T-helper 1 cell treated with Interleukin-12 subunit alpha and Interleukin-12 subunit beta and Interleukin-4 antibody, amounts not matched to agents 30 ng/mL and 1 ng/mL, for 36 hours (primary cell): ENCODE measurements at regions not wholly inside any gene's neighbourhood (a gene's known extent, or its start where the extent isn't known, plus 50 kb on each side); places are given as distances from the start of the nearest gene placed in this dataset.
"Not testable (repeated sequence)": the region's sequence is repeated elsewhere in the genome, so short reads cannot be mapped to it uniquely, and the experiment has no call there.

Experiments
- intact Hi-C: fragments of 100-400 bp; cut with micrococcal nuclease; formaldehyde crosslinking; loops from one replicate; pipeline ENCODE4 v1.15.1; 2024

DNA sequence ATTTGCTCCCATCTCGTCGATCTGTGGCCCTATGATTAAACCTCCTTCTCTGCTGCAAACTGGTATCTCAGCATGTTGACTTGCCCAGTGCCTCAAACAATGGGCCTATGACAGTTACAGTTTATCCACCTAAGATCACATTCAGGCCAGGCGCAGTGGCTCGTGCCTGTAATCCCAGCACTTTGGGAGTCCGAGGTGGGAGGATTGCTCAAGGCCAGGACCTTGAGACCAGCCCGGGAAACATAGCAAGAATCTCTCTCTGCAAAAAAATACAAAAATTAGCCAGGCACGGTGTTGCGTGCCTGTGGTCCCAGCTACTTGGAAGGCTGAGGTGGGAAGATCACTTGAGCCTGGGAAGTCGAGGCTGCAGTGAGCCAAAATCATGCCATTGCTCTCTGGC, 79.8 kb upstream of the ADGRL1 start:
- intact Hi-C loops: loop anchor here (5.0 kb wide), 1 partner anchor 68 kb away; no protein-coding TSS in a partner anchor

DNA sequence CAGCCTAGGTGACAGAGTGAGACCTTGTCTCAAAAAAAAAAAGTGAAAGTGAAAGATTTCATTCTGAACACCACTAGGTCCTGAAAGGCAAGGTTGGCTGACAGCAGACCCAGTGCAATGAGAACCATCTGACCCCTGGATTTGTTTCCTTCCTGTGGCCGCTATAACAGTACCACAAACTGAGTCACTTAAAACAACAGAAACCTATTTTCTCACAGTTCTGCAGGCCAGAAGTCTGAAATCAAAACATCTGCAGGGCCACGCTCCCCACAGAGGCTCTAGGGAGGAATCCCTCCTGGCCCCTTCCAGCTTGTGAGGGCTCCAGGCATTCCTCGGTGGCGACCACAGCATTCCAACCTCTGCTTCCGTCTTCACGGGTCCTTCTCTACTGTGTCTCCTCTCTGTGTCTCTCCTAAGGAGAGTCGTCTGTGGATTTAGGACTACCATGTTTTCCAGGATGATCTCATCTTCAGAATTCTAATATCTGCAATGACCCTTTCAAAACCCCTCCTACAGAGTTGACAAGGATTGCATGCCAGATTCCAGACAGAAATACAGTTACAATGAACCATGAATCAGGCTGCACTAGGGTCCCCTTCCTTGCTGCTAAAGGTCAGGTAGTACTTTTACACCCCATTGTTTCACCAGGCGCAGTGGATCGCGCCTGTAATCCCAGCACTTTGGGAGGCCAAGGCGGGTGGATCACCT, 78.0 kb upstream of the ADGRL1 start:
- intact Hi-C loops: not testable (repeated sequence)

DNA sequence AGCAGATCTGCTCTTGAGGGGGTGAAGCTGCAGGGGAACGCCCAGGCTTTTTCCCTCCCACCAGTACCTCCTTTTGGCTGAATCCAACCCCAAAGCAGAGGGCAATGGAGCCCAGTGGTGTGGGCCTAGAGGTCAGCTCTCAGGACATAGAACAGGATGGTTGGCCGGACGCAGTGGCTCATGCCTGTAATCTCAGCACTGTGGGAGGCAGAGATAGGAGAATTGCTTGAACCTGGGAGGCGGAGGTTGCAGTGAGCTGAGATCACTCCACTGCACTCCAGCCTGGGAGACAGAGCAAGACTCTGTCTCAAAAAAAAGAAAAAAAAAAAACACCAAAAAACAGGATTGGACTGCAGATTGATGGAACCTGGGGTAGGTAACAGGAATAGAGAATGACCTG, 73.3 kb upstream of the ADGRL1 start:
- intact Hi-C loops: not testable (repeated sequence)

DNA sequence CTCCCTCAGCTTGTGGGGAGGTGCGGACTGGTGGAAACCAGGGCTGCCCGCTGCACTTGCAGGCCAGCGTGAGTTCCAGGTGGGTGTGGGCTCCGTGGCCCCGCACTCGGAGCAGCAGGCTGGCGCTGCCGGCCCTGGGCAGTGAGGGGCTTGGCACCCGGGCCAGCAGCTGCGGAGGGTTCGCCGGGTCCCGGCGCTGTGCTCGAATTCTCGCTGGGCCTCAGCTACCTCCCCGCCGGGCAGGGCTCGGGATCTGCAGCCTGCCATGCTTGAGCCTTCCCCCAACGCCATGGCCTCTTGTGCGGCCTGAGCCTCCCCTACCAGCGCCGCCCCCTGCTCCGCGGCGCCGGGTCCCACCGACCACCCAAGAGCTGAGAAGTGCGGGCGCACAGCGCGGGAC, 71.6 kb upstream of the ADGRL1 start:
- intact Hi-C loops: no loop called here

DNA sequence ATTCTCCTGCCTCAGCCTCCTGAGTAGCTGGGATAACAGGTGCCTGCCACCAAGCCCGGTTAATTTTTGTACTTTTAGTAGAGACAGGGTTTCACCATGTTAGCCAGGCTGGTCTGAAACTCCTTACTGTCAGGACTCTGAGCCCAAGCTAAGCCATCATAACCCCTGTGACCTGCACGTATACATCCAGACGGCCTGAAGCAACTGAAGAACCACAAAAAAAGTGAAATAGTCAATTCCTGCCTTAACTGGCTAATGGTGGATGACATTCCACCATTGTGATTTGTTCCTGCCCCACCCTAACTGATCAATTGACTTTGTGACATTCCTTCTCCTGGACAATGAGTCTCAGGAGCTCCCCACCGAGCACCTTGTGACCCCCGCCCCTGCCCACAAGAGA, 69.9 kb upstream of the ADGRL1 start:
- intact Hi-C loops: not testable (repeated sequence)

DNA sequence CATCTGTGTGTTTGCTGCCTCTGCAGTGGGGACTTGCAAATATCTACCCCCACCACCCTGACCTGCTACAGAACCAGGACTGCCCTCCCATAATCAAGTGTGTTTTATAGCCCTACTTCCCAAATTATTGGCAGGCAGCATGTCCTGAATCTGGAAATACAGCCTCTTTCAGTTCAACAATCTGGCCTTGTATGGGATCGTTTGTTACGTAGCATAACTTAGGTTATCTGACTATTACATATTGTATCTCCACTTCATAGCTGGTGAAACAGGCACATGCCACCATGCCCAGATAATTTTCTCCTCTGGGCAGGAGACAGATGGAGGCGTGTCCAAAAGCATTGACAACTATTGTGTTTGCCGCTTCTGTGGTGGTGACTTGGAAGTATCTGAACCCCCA, 66.7 kb upstream of the ADGRL1 start:
- intact Hi-C loops: no loop called here

DNA sequence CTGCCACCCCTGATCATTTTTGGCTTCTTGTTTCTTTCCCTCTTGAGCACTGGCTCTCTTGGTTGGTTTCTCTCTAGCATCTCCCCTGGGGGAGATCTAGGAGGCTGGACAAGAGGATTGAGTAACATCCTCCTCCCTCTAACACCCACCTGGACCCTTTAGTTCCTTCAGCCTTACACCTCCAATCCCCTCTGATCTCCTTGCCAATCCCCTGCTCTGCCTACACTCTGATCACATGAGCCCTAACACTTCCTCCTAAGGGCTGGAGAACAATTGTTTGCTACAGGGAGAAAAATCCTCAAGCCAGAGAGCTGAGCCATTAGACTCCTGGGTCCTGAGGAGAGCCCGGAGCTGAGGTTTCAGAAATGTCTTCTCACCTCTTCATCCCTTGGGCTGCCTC, 65.9 kb upstream of the ADGRL1 start:
- intact Hi-C loops: no loop called here

DNA sequence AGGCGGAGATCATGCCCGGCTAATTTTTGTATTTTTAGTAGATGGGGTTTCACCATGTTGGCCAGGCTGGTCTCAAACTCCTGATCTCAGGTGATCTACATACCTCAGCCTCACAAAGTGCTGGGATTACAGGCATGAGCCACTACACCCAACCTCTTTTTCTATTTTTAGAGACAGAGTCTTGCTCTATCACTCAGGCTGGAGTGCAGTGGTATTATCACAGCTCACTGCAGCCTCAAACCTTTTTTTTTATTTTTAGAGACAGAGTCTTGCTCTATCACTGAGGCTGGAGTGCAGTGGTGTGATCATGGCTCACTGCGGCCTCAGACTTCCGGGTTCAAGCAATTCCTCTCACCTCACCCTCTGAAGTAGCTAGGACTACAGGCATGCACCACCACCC, 64.6 kb upstream of the ADGRL1 start:
- intact Hi-C loops: not testable (repeated sequence)

DNA sequence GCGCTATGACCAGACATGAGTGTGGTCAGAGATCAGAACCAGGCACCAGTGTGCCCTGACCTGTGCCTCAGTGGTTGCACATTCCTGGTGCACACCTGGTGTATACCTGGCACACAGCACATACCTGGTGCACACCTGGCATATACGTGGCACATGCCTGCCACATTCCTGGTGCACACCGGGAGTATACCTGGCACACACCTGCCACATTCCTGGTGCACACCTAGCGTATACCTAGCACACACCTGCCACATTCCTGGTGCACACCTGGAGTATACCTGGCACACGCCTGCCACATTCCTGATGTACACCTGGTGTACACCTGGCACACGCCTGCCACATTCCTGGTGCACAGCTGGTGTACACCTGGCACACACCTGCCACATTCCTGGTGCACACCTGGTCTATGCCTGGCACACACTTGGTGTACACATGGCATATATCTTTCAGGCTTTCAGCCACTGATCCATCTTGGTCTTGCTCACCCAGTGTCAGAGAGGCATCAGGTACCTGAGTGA, 61.3 kb upstream of the ADGRL1 start:
- intact Hi-C loops: no loop called here

DNA sequence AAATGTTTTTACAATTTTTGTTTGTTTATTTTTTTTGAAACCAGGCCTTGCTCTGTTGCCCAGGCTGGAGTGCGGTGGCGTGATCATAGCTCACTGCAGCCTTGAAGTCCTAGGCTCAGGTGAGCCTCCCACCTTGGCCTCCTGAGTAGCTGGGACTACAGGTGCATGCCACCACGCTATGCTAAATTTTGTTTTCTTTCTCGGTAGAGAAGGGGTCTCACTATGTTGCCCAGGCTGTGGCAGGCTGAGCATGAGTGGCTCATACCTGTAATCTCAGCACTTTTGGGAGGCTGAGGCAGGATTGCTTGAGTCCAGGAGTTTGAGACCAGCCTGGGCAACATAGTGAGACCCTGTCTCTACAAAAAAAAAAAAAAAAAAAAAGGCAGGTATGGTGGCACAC, 60.2 kb upstream of the ADGRL1 start:
- intact Hi-C loops: not testable (repeated sequence)

DNA sequence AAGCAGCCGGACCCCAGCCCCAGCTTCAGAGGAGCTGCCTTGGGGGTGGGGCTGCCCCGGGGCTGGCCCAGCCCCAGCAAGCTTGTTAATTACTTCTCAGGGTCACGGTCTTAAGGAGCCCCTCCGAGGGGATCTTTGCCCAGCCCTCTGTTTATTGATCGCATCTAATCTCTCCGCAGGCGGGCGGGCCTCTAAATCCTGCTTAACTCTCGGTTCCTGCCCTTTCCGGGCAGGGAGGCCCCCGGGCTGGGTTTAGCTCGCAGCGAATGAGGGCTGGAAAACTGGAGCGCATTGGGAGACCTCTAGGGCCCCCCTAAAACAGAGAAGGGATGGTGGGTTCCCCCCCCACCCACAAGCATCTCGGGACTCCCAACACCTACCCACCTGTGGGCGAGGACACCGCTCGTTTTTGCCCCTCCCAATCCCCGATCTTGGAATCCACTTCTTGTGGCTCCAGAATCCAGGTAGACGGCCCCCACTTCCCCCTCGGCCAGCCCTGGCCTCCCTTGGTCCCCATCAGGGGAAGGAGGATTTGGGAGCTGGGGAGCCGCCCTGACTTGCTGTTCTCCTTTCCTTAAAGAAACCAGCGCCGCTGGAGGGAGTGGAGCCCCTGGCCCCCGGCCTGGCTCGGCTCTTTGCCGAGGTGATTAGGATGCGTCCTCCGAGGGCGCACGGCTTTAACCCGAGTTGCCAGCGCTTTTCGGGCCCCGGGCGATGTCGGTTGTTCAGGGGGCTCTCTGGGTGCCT, 59.5 kb upstream of the ADGRL1 start:
- intact Hi-C loops: no loop called here

DNA sequence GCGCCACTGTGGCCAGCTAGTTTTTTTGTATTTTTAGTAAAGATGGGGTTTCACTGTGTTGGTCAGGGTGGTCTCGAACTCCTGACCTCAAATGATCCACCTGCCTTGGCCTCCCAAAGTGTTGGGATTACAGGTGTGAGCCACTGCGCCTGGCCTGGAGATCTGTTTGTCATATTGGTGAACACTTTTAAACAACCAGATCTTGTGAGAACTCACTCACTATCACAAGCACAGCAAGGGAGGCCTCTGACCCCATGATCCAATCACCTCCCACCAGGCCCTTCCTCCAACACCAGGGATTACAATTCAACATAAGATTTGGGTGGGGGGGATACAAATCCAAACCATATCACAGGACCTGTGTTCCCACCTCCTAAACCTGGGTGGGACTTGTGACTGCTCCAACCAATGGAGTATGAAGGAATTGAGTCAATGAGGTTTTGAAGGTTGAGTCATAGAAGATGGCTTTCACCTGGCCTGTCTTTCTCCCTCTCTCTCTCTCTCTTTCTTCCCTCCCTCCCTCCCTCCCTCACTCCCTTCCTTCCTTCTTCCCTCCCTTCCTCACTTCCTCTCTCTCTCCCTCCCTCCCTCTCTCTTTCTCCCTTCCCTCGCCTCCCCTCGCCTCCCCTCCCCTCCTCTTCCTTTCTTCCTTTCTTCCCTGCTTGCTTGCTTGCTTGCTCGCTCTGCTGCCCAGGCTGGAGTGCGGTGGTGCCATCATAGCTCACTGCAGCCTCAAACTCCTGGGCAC, 50.1 kb upstream of the ADGRL1 start:
- intact Hi-C loops: not testable (repeated sequence)
